Astrocyte of the spinal cord (primary cell): ENCODE measurements at regions not wholly inside any gene's neighbourhood (a gene's known extent, or its start where the extent isn't known, plus 50 kb on each side); places are given as distances from the start of the nearest gene placed in this dataset.

ENCODE experiments used
- DNase-seq: peaks from one replicate; pipeline ENCODE4 v3.0.0; 2011; ENCODE audit warnings: low read depth, low spot score
- H3K4me3 ChIP-seq: 2 replicates; pipeline ENCODE4 v1.5.1; 2011; ENCODE audit warnings: low read depth, mild to moderate bottlenecking, low read length, moderate library complexity
- in situ Hi-C: cut with HindIII; loops from 2 replicates; pipeline ENCODE4 v1.10.0; 2017; ENCODE audit warnings: low sequenced_read_pairs
- TF ChIP-seq, protein P1 (sequence below): IDR thresholded peaks from 2 replicates; pipeline ENCODE4 v1.5.1; 2012; ENCODE audit warnings: low read depth, mild to moderate bottlenecking, low read length, inconsistent platforms

DNA sequence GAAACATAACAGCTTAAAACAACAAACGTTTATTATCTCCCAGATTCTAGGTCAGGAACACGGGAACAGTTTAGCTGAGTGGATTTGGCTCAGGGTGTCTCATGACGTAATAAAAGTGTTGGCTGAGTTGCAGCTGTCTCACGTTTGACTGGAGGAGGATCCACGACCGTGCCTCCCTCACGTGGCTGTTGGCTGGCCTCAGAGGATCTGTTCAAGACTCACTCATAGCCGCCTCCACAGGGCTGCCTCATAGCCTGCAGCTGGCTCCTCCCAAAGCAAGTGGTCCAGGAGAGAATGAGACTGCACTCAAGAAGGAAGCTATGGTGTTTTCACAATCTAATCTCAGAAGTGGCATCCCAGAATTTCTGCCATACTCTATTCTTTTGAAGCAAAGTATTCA is 167.1 kb downstream of the RPRM start:
- no peak overlapping the region for H3K4me3 ChIP-seq
- TF ChIP-seq, protein P1, sequence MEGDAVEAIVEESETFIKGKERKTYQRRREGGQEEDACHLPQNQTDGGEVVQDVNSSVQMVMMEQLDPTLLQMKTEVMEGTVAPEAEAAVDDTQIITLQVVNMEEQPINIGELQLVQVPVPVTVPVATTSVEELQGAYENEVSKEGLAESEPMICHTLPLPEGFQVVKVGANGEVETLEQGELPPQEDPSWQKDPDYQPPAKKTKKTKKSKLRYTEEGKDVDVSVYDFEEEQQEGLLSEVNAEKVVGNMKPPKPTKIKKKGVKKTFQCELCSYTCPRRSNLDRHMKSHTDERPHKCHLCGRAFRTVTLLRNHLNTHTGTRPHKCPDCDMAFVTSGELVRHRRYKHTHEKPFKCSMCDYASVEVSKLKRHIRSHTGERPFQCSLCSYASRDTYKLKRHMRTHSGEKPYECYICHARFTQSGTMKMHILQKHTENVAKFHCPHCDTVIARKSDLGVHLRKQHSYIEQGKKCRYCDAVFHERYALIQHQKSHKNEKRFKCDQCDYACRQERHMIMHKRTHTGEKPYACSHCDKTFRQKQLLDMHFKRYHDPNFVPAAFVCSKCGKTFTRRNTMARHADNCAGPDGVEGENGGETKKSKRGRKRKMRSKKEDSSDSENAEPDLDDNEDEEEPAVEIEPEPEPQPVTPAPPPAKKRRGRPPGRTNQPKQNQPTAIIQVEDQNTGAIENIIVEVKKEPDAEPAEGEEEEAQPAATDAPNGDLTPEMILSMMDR, result no peak
- no peak for DNase-seq
- in situ Hi-C loops, result no loop called here

DNA sequence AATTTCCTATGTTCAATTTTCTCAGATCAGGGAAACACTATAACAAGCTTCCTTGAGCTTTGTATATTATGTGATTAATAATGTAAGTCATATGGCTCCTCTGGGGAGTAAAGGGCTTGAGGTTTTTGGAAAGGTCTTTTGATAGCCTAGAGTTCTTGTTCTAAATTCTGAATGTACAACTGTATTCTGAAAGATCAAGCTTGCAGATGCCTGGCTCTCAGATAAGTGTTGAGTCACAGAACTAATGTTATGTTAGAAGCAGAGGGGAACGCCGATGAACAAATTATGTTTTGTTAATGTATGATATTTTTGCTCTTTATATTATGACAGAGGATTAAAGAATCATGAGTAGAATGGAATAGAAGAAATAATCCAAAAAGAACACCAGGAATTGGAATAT is 170.1 kb downstream of the RPRM start:
- no peak overlapping the region for H3K4me3 ChIP-seq
- in situ Hi-C loops, result no loop called here
- DNase-seq, result no peak

DNA sequence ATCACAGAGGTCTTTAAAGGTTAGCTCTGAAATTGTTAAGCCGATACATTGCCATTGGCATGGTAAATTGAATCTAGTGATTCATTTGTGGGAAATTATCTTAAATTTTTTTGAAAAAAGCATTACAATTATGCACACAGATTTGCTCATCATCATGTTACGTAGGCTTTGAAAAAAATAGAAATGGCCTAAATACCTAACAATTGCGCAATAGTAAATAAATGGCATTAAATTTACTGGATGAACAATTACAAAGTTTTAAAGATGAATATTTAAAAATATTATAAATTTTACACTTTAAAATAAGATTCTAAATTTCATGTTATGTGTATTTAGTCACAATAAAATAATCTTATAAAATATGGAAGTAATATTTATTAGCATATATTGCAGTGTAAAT is 171.3 kb downstream of the RPRM start:
- no peak overlapping the region for H3K4me3 ChIP-seq
- DNase-seq, result no peak
- TF ChIP-seq, protein P1, result no peak
- in situ Hi-C loops, result no loop called here

More for the DNA sequence above, 170.1 kb downstream of the RPRM start:
- TF ChIP-seq, protein P1, result no peak

DNA sequence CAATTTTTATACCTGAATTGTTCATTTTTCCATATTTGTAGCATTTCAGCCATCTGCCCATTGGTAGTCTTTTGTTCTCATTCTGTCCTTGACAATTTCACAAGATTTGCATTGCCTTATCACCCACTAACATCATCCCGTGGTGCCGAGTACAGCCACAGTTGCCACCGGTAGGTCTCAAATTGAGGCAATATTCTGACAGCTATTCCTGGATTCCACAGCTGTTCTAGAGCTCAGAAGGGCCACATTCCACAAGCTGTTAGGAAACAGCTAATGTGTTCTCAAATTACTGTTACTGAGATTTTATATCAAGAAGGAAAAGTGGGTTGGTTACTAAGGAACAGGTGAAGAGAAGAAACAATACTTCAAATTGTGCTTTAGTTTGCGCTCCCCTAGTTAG is 178.8 kb downstream of the RPRM start:
- TF ChIP-seq, protein P1, result no peak
- no peak for DNase-seq
- H3K4me3 ChIP-seq, result no peak overlapping the region
- in situ Hi-C loops, result no loop called here

DNA sequence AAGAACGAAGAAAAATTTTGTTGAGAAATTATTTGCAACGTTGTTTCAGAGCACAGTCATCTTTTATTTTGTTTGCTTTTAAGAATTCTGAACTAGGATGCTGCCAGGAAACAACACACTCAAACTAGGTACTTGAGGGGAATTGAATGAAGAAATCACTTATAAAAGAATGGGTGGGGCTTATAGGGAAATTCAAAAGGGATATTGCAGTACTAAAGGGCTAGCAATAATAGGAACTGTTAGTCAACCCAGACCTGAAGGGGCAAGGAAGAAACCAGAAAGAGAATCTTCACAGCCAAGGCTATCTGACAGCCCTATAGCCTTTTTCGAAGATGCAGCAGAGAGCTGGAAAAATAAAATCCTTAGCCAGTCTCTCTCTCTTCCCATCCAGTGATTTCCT is 179.3 kb downstream of the RPRM start:
- in situ Hi-C loops, result no loop called here
- H3K4me3 ChIP-seq, result no peak overlapping the region
- TF ChIP-seq, protein P1, result no peak
- no peak for DNase-seq

DNA sequence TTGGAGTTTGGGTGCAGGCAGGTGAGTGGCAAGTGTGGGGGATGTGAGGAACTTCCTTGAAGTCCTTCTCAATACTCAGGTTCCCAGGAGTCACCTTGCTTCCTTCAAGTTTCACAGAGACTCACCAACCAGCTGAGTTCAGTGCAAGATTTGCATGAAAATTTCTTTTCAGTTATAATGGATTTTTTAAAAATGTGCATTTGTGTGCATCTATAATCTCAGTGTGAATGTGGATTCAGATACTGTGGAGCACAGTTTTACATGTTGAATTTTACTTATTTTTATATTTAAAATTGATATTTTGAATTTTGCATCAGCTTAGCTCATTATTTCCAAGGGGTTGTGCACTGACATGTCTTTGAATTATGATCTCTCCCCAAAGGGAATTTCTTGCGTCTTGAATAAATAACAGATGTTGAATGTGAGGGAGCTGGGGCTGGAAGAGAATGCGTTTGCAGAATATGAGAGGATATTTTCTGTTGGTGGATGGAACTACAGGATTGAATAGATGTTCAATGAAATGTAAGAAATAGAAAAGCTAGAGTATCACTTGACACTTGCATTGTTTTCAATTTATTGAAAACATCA is 184.3 kb downstream of the RPRM start:
- no peak for DNase-seq
- in situ Hi-C loops, result no loop called here
- H3K4me3 ChIP-seq, result no peak overlapping the region
- TF ChIP-seq, protein P1, result no peak

DNA sequence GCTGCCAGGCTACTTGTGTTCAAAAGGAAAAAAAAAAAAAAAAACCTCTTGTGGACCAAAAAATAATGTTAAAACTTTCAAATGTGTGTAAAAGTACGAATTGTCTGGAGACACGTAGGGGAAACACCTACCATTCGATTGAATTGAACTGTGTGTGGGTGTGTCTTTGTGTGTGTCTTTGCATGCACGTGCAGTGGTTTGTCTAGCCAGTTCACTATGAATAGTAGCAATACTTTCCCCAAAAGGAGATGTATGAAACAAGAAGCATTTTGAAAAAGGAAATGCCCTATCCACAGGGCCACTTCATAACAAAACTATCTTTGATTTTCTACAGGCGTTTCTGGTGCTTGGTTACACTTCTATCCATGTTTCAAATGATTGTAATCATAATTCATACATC is 186.8 kb downstream of the RPRM start:
- in situ Hi-C loops, result no loop called here
- TF ChIP-seq, protein P1, result no peak
- no peak for DNase-seq
- no peak overlapping the region for H3K4me3 ChIP-seq
